ENCODE measurements at regions not wholly inside any gene's neighbourhood (a gene's known extent, or its start where the extent isn't known, plus 50 kb on each side); places are given as distances from the start of the nearest gene placed in this dataset.
"Not testable (repeated sequence)": the region's sequence is repeated elsewhere in the genome, so short reads cannot be mapped to it uniquely, and the experiment has no call there.

- no peak for DNase-seq (ENCODE audit: extremely low read depth, low read depth, low spot score)
These were observed 559.6 kb upstream of the EPHA5 start for GRCh38 chr4:66229885-66230284.

DNA sequence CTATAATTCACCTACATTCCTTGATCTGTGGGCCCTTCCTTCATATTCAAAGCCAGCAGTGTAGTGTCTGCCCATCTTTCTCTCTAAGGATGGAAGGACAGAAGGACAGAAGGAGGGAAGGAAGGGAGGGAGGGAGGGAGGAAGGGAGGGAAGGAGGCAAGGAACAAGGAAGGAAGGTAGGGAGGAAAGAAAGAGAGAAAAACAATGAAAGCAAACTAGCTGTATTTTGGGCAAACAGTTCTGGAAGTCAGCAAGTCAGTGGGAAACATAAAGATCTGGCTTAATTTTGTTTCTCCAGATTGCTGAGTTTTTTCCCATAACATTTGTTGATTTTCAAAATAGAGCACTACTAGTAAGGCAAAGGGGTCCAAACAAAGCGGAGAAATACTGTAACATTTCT, 555.2 kb upstream of the EPHA5 start:
- DNase-seq (ENCODE audit: extremely low read depth, low read depth, low spot score) = no peak

GRCh38 chr4:66223068-66223703, 552.9 kb upstream of the EPHA5 start:
- no peak for DNase-seq (ENCODE audit: extremely low read depth, low read depth, low spot score)

DNA sequence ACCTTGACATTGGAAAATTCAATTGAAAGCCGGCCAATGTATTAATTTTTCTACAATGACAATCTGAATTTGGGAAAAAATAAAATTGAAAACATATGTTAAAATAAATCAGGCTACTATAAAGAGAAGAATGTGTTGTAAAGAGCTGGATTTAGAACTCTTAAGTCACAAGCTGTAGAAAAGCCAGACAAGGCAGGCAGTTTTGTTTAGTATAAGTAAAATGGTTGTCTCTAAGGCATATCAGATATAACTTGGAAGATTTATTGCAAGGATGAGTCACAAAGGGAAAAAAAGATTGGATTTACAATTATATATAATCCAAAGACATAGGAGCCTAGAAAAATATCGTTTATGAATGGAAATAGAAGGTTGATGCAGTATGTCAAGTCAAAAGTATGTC, 549.1 kb upstream of the EPHA5 start:
- DNase-seq (ENCODE audit: extremely low read depth, low read depth, low spot score) = no peak

DNA sequence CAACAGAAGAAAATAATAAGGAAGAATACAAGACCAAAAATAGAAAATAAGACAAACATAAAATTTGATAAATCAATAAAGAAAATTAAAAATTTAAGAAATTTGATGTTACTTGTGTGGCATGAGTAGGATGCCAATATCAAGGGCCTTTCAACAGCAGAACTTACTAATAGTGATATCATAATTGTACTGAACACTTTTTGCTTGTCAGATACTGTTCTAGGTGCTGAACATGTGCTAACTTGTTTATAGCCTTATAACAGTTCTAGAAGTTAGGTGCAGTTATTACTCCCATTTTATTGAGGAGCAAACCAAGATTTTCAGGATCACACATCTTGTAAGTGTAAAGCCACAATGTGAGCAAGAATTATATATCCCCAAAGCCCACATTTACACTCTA, 546.0 kb upstream of the EPHA5 start:
- DNase-seq (ENCODE audit: extremely low read depth, low read depth, low spot score) = no peak

DNA sequence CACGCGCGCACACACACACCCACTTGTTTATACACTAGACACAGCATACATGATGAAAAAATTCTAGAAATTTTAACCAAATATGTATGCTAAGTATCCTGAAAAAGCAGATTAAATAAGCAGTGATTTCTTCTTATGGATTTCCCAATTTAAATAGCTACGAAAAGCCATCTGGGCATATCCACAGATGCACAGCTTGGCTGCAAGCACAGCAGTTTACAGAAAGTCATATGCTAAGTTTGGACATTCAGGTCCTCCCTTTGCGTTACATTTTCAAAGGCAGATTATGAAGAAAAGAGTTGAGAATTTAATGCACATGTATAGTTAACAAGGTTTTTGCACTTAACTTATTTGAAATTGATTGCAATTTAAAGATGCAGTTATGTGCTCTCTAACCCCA, 542.2 kb upstream of the EPHA5 start:
- no peak for DNase-seq (ENCODE audit: extremely low read depth, low read depth, low spot score)

GRCh38 chr4:66204534-66205247, 534.4 kb upstream of the EPHA5 start:
- no peak for DNase-seq (ENCODE audit: extremely low read depth, low read depth, low spot score)

DNA sequence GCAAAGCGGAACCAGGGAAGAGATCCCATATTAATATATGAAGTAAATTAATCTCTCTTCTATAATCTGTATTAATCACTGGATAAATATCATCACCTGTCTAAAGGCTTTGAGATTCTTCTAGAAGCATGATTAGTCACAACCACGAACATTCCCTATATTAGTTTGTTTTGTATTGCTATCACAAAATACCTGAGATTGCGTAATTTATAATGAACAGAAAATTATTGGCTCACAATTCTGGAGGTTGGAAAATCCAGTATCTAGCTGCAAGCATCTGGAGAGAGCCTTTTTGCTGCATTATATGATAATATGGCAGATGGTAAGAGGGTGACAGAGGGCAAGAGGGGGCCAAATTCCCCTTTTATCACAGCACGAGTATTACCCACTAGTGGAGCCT, 532.6 kb upstream of the EPHA5 start:
- DNase-seq (ENCODE audit: extremely low read depth, low read depth, low spot score) = no peak

- no peak for DNase-seq (ENCODE audit: extremely low read depth, low read depth, low spot score)
These were observed 527.2 kb upstream of the EPHA5 start for GRCh38 chr4:66197451-66197850.

- DNase-seq (ENCODE audit: extremely low read depth, low read depth, low spot score) = no peak
These were observed 523.2 kb upstream of the EPHA5 start for GRCh38 chr4:66193487-66193886.

DNA sequence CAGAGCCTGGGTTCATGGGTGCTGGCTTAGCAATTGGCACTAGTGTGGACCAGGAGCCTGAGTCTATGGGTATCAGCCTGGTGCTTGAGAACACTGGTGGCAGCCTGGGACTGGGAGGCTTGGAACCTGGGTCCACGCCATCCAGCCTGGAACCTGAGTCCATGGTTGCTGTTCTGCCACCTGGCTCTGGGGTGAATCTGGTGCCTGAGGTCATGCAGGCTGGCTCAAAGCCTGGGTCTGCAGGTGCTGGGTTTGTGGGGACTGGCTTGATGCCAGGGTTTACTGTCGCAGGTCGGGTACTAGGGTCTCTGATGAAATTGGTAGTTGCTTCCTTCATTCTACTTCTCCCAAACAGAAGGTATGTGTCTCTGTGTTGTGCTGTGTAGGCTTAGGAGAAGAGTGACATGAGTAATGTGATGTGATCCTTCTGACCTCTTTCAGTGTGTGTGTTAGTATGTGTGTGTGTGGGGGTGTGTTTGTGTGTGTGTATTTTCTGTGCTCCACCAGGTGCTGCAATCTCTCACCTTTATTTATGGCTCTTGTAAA, 517.0 kb upstream of the EPHA5 start:
- DNase-seq (ENCODE audit: extremely low read depth, low read depth, low spot score) = no peak

GRCh38 chr4:66186095-66186494, 515.8 kb upstream of the EPHA5 start:
- no peak for DNase-seq (ENCODE audit: extremely low read depth, low read depth, low spot score)

DNA sequence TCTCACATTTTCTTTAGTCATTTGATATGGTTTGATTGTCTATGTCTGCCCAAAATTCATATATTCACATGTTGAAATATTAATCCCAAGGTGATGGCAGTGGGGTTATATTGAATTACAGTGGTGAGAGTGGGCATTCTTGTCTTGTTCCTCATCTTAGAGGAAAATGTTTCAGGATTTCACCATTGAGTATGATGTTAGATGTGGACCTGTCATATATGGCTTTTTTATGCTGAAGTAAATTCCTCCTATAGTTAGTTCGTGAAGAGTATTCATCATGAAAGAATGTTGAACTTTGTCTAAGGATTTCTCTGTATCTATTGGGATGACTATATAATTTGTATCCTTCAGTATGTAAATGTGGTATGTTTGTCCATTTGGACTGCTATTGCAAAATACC, 512.3 kb upstream of the EPHA5 start:
- DNase-seq (ENCODE audit: extremely low read depth, low read depth, low spot score) = no peak

- DNase-seq (ENCODE audit: extremely low read depth, low read depth, low spot score) = no peak
These were observed 508.6 kb upstream of the EPHA5 start for GRCh38 chr4:66178906-66179305.

- DNase-seq (ENCODE audit: extremely low read depth, low read depth, low spot score) = no peak
These were observed 499.1 kb upstream of the EPHA5 start for GRCh38 chr4:66169341-66169740.

GRCh38 chr4:66164869-66165268, 494.6 kb upstream of the EPHA5 start:
- DNase-seq (ENCODE audit: extremely low read depth, low read depth, low spot score) = no peak

DNA sequence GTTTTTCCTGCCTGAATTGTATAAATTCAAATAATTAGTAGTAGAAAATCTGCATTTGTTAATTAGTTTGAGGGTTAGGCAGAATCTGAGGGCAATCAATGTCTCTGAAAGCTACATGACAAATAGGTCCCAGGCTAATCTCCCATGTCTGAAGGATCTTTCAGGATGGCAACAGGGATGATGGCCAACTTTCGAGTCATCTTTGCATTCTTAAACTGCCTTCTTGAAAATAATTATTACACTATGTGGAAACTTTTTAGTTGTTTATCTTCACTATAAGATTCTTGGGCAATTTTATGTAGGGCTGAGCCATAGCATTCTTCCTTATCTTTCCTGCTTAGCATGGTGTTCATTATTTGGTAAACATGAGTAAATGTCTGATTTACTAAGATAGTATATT, 490.3 kb upstream of the EPHA5 start:
- no peak for DNase-seq (ENCODE audit: extremely low read depth, low read depth, low spot score)

- DNase-seq (ENCODE audit: extremely low read depth, low read depth, low spot score) = no peak
These were observed 487.3 kb upstream of the EPHA5 start for GRCh38 chr4:66157594-66157993.

DNA sequence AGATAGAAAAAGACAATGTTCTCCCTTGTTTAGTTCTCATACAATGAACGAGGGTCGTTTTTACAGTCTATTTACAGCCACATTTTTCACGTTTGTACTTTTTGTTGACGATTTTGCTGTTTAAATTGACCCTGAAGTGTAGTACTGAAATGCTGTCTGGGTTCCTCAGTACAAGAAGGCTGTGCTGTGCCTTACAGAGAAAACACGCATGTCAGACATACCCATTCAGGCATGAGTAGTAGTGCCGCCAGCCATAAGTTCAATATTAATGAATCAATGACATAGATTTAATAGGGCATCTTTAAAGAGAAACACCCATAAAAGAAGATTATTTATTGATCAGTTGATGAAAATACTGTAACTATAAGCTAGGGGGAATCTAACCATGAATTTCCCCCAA, 459.8 kb upstream of the EPHA5 start:
- no peak for DNase-seq (ENCODE audit: extremely low read depth, low read depth, low spot score)

- no peak for DNase-seq (ENCODE audit: extremely low read depth, low read depth, low spot score)
These were observed 453.6 kb upstream of the EPHA5 start for GRCh38 chr4:66123831-66124413.

DNA sequence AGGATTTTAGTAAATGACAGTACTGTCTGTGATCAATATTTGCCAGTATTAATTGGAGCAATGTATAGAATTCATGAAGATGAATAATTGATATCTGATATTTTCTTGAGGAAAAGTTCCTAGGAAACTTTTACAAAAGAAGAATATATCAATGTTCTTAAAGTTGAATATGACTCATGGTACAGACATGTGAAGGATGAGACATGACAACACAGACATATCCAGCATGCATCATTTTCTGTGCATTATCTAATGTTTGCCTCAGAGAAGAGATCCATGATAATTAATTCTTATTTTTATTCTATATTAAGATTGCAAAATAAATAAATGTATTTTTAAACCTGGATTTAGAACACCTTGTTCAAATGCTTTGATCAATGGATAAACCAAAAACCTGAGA, 452.9 kb upstream of the EPHA5 start:
- DNase-seq (ENCODE audit: extremely low read depth, low read depth, low spot score) = no peak

- DNase-seq (ENCODE audit: extremely low read depth, low read depth, low spot score) = not testable (repeated sequence)
These were observed 444.9 kb upstream of the EPHA5 start for GRCh38 chr4:66115231-66115630.

Data from glomerular endothelial cell (primary cell).